ENCODE measurements at regions not wholly inside any gene's neighbourhood (a gene's known extent, or its start where the extent isn't known, plus 50 kb on each side); places are given as distances from the start of the nearest gene placed in this dataset.

- H3K9me3 Mint-ChIP-seq = no peaks in the 10 kb centered on the region
- POLR2A ChIA-PET = no interaction called here
- no peak overlapping the region for H3K4me3 Mint-ChIP-seq
- no peak overlapping the region for H3K27ac Mint-ChIP-seq
- H3K27me3 Mint-ChIP-seq = no peaks in the 10 kb centered on the region
- no peaks in the 10 kb centered on the region for H3K4me1 Mint-ChIP-seq
- no peaks in the 10 kb centered on the region for H3K36me3 Mint-ChIP-seq (ENCODE audit: low read depth)
- CTCF ChIA-PET = interaction anchor here (1.0 kb wide), 1 partner anchor 17 kb away, joined by 3 read pairs; no protein-coding TSS in a partner anchor
- DNase-seq = no peak
Observed at GRCh38 chr6:44715925-44716324, 328.4 kb downstream of the CDC5L start.

GRCh38 chr6:44717431-44717830, 329.9 kb downstream of the CDC5L start:
- no peak for DNase-seq
- Mint-ChIP-seq H3K27me3 (no peaks in the 10 kb centered on the region), H3K9me3 (no peaks in the 10 kb centered on the region), H3K27ac (no peak overlapping the region), H3K4me1 (no peaks in the 10 kb centered on the region), H3K4me3 (no peak overlapping the region), H3K36me3 (ENCODE audit: low read depth) (no peaks in the 10 kb centered on the region)
- ChIA-PET POLR2A (no interaction called here), CTCF (interaction anchor here (0.8 kb wide), 1 partner anchor 10 kb away, joined by 3 read pairs; no protein-coding TSS in a partner anchor)

- no peaks in the 10 kb centered on the region for H3K36me3 Mint-ChIP-seq (ENCODE audit: low read depth)
- H3K27ac Mint-ChIP-seq = no peak overlapping the region
- H3K4me3 Mint-ChIP-seq = no peak overlapping the region
- POLR2A ChIA-PET = no interaction called here
- CTCF ChIA-PET = interaction anchor here (0.9 kb wide), 1 partner anchor 12 kb away, joined by 3 read pairs; no protein-coding TSS in a partner anchor
- no peaks in the 10 kb centered on the region for H3K27me3 Mint-ChIP-seq
- H3K4me1 Mint-ChIP-seq = no peaks in the 10 kb centered on the region
- DNase-seq = no peak
- no peaks in the 10 kb centered on the region for H3K9me3 Mint-ChIP-seq
Observed at GRCh38 chr6:44721954-44722578, 334.6 kb downstream of the CDC5L start.

GRCh38 chr6:44722736-44723135, 335.2 kb downstream of the CDC5L start:
- no peak overlapping the region for H3K27ac Mint-ChIP-seq
- DNase-seq = no peak
- no peaks in the 10 kb centered on the region for H3K36me3 Mint-ChIP-seq (ENCODE audit: low read depth)
- H3K4me3 Mint-ChIP-seq = no peak overlapping the region
- no peaks in the 10 kb centered on the region for H3K9me3 Mint-ChIP-seq
- H3K4me1 Mint-ChIP-seq = no peaks in the 10 kb centered on the region
- H3K27me3 Mint-ChIP-seq = no peaks in the 10 kb centered on the region
- ChIA-PET CTCF (interaction anchor here (0.8 to 1.1 kb wide), 3 partner anchors 10 to 14 kb away, joined by 3 read pairs; no protein-coding TSS in a partner anchor), POLR2A (no interaction called here)

GRCh38 chr6:44723439-44724197, 336.1 kb downstream of the CDC5L start:
- H3K27ac Mint-ChIP-seq = no peak overlapping the region
- H3K4me3 Mint-ChIP-seq = no peak overlapping the region
- no peaks in the 10 kb centered on the region for H3K9me3 Mint-ChIP-seq
- no peaks in the 10 kb centered on the region for H3K36me3 Mint-ChIP-seq (ENCODE audit: low read depth)
- POLR2A ChIA-PET = no interaction called here
- H3K27me3 Mint-ChIP-seq = no peaks in the 10 kb centered on the region
- CTCF ChIA-PET = interaction anchor here (0.6 to 1.1 kb wide), 3 partner anchors 10 to 48 kb away, joined by 3 read pairs; no protein-coding TSS in a partner anchor
- H3K4me1 Mint-ChIP-seq = no peaks in the 10 kb centered on the region
- no peak for DNase-seq

GRCh38 chr6:44725070-44725469, 337.6 kb downstream of the CDC5L start:
- no peak for DNase-seq
- no peaks in the 10 kb centered on the region for H3K27me3 Mint-ChIP-seq
- H3K36me3 Mint-ChIP-seq (ENCODE audit: low read depth) = no peaks in the 10 kb centered on the region
- CTCF ChIA-PET = interaction anchor here (1.2 kb wide), 1 partner anchor 695 kb away, joined by 5 read pairs; no protein-coding TSS in a partner anchor
- H3K4me1 Mint-ChIP-seq = no peaks in the 10 kb centered on the region
- POLR2A ChIA-PET = no interaction called here
- no peak overlapping the region for H3K27ac Mint-ChIP-seq
- H3K4me3 Mint-ChIP-seq = no peak overlapping the region
- H3K9me3 Mint-ChIP-seq = no peaks in the 10 kb centered on the region

GRCh38 chr6:44727651-44728630, 340.4 kb downstream of the CDC5L start:
- Mint-ChIP-seq H3K4me3 (no peak overlapping the region), H3K27ac (peak overlapping the region; percentile 52), H3K36me3 (ENCODE audit: low read depth) (no peaks in the 10 kb centered on the region), H3K27me3 (no peaks in the 10 kb centered on the region), H3K4me1 (no peaks in the 10 kb centered on the region), H3K9me3 (no peaks in the 10 kb centered on the region)
- CTCF ChIA-PET = interaction anchor here (0.9 kb wide), 1 partner anchor 11 kb away, joined by 3 read pairs; no protein-coding TSS in a partner anchor
- POLR2A ChIA-PET = no interaction called here
- DNase-seq = no peak

- Mint-ChIP-seq H3K4me3 (no peak overlapping the region), H3K27me3 (no peaks in the 10 kb centered on the region), H3K4me1 (no peaks in the 10 kb centered on the region), H3K9me3 (no peaks in the 10 kb centered on the region), H3K27ac (no peak overlapping the region), H3K36me3 (ENCODE audit: low read depth) (no peaks in the 10 kb centered on the region)
- ChIA-PET CTCF (no interaction called here), POLR2A (interaction anchor here (0.6 kb wide), 1 partner anchor 666 kb away, joined by 3 read pairs; no protein-coding TSS in a partner anchor)
- DNase-seq = no peak
Observed at GRCh38 chr6:44730771-44731391, 343.4 kb downstream of the CDC5L start.

- Mint-ChIP-seq H3K27me3 (no peaks in the 10 kb centered on the region), H3K9me3 (no peaks in the 10 kb centered on the region), H3K4me1 (no peaks in the 10 kb centered on the region), H3K27ac (no peak overlapping the region), H3K4me3 (no peak overlapping the region), H3K36me3 (ENCODE audit: low read depth) (no peaks in the 10 kb centered on the region)
- ChIA-PET POLR2A (no interaction called here), CTCF (no interaction called here)
- no peak for DNase-seq
Observed at GRCh38 chr6:44731485-44732095, 344.1 kb downstream of the CDC5L start.

- H3K4me1 Mint-ChIP-seq = no peaks in the 10 kb centered on the region
- CTCF ChIA-PET = no interaction called here
- no peak overlapping the region for H3K4me3 Mint-ChIP-seq
- H3K27me3 Mint-ChIP-seq = no peaks in the 10 kb centered on the region
- no peak overlapping the region for H3K27ac Mint-ChIP-seq
- DNase-seq = no peak
- H3K36me3 Mint-ChIP-seq (ENCODE audit: low read depth) = no peaks in the 10 kb centered on the region
- H3K9me3 Mint-ChIP-seq = no peaks in the 10 kb centered on the region
- POLR2A ChIA-PET = no interaction called here
Observed at GRCh38 chr6:44732243-44732642, 344.7 kb downstream of the CDC5L start.

GRCh38 chr6:44733126-44733525, 345.6 kb downstream of the CDC5L start:
- ChIA-PET POLR2A (no interaction called here), CTCF (interaction anchor here (1.1 kb wide), 1 partner anchor 10 kb away, joined by 3 read pairs; no protein-coding TSS in a partner anchor)
- no peaks in the 10 kb centered on the region for H3K9me3 Mint-ChIP-seq
- no peaks in the 10 kb centered on the region for H3K27me3 Mint-ChIP-seq
- H3K27ac Mint-ChIP-seq = no peak overlapping the region
- H3K4me3 Mint-ChIP-seq = no peak overlapping the region
- DNase-seq = no peak
- no peaks in the 10 kb centered on the region for H3K4me1 Mint-ChIP-seq
- no peaks in the 10 kb centered on the region for H3K36me3 Mint-ChIP-seq (ENCODE audit: low read depth)

- no peak for DNase-seq
- ChIA-PET CTCF (no interaction called here), POLR2A (no interaction called here)
- H3K27me3 Mint-ChIP-seq = no peaks in the 10 kb centered on the region
- H3K4me3 Mint-ChIP-seq = no peak overlapping the region
- H3K4me1 Mint-ChIP-seq = no peaks in the 10 kb centered on the region
- no peak overlapping the region for H3K27ac Mint-ChIP-seq
- no peaks in the 10 kb centered on the region for H3K9me3 Mint-ChIP-seq
- H3K36me3 Mint-ChIP-seq (ENCODE audit: low read depth) = no peaks in the 10 kb centered on the region
Observed at GRCh38 chr6:44733868-44734267, 346.4 kb downstream of the CDC5L start.

Data from activated CD4-positive, alpha-beta T cell treated with anti-CD3 and anti-CD28 coated beads, Interleukin-2, amount 10 ng/mL, durations not matched to agents 7 days and 5 days (primary cell).